Endothelial cell of umbilical vein (primary cell): ENCODE measurements at regions not wholly inside any gene's neighbourhood (a gene's known extent, or its start where the extent isn't known, plus 50 kb on each side); places are given as distances from the start of the nearest gene placed in this dataset.

Experiments used
- EZH2 ChIP-seq: IDR thresholded peaks from 2 replicates; pipeline ENCODE4 v1.6.1; 2012; ENCODE audit warnings: borderline replicate concordance, low read depth, mild to moderate bottlenecking, moderate library complexity, low read length, inconsistent platforms; ENCODE audit not compliant: severe bottlenecking
- FOS ChIP-seq: IDR thresholded peaks from 2 replicates; pipeline ENCODE4 v1.6.1; 2011; ENCODE audit warnings: mild to moderate bottlenecking, low read length, moderate library complexity, borderline replicate concordance; ENCODE audit not compliant: insufficient read depth
- GATA2 ChIP-seq: IDR thresholded peaks from 2 replicates; pipeline ENCODE4 v1.7.0; 2011; ENCODE audit warnings: low read depth, mild to moderate bottlenecking, moderate library complexity, mixed read lengths, low read length; ENCODE audit not compliant: insufficient read length, insufficient read depth
- JUN ChIP-seq: IDR thresholded peaks from 2 replicates; pipeline ENCODE4 v1.6.1; 2011; ENCODE audit warnings: borderline replicate concordance, low read depth; ENCODE audit not compliant: insufficient read length, insufficient read depth
- MYC ChIP-seq: IDR thresholded peaks from one replicate; pipeline ENCODE4 v1.6.1; 2011; ENCODE audit warnings: mild to moderate bottlenecking, low read depth, low read length
- POLR2A ChIP-seq: IDR thresholded peaks from 2 replicates; pipeline ENCODE4 v1.6.1; 2012; ENCODE audit warnings: low read depth, mild to moderate bottlenecking, control low read depth, low read length
- POLR2AphosphoS5 ChIP-seq: IDR thresholded peaks from 2 replicates; pipeline ENCODE4 v1.6.1; 2012; ENCODE audit warnings: low read depth, mild to moderate bottlenecking, control low read depth, low read length, moderate library complexity; ENCODE audit not compliant: insufficient read depth
- TF ChIP-seq, protein P1 (sequence below), 2 donors: IDR thresholded peaks; 1 replicate in 1 of 2; 2 replicates in 1 of 2; pipeline ENCODE4 v1.5.1; 2011; ENCODE audit warnings: low read length in 2 of 2, mild to moderate bottlenecking in 2 of 2, moderate library complexity in 2 of 2, control low read depth in 1 of 2, inconsistent platforms in 1 of 2, low read depth in 1 of 2; ENCODE audit not compliant: insufficient read depth in 1 of 2; ENCODE audit errors: extremely low read depth in 1 of 2
- TF ChIP-seq, protein P2 (sequence below): IDR thresholded peaks from 2 replicates; pipeline ENCODE4 v1.6.1; 2011; ENCODE audit not compliant: insufficient read depth, insufficient read length

- TF ChIP-seq, protein P1, sequence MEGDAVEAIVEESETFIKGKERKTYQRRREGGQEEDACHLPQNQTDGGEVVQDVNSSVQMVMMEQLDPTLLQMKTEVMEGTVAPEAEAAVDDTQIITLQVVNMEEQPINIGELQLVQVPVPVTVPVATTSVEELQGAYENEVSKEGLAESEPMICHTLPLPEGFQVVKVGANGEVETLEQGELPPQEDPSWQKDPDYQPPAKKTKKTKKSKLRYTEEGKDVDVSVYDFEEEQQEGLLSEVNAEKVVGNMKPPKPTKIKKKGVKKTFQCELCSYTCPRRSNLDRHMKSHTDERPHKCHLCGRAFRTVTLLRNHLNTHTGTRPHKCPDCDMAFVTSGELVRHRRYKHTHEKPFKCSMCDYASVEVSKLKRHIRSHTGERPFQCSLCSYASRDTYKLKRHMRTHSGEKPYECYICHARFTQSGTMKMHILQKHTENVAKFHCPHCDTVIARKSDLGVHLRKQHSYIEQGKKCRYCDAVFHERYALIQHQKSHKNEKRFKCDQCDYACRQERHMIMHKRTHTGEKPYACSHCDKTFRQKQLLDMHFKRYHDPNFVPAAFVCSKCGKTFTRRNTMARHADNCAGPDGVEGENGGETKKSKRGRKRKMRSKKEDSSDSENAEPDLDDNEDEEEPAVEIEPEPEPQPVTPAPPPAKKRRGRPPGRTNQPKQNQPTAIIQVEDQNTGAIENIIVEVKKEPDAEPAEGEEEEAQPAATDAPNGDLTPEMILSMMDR (IDR thresholded peaks at IDR 0.05; ENCODE audit: extremely low read depth in 1 of 2, insufficient read depth in 1 of 2, low read depth in 1 of 2, low read length in 2 of 2) = no peak
- TF ChIP-seq POLR2A (no peak), POLR2AphosphoS5 (no peak), MYC (no peak), JUN (no peak), EZH2 (no peak), GATA2 (no peak), FOS (no peak)
- TF ChIP-seq, protein P2, sequence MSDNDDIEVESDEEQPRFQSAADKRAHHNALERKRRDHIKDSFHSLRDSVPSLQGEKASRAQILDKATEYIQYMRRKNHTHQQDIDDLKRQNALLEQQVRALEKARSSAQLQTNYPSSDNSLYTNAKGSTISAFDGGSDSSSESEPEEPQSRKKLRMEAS = no peak
Observed at GRCh38 chr5:68375540-68375939, 160.0 kb downstream of the PIK3R1 start.
